Right lobe of liver (tissue), 4 donors: ENCODE measurements at regions not wholly inside any gene's neighbourhood (a gene's known extent, or its start where the extent isn't known, plus 50 kb on each side); places are given as distances from the start of the nearest gene placed in this dataset.

Experiments
- POLR2A ChIP-seq: fragments of 450-650 bp; IDR thresholded peaks from one replicate; pipeline ENCODE4 v1.6.1; 2017; ENCODE audit warnings: antibody characterized with exemption, mild to moderate bottlenecking
- TF ChIP-seq, protein P1 (sequence below), 4 donors: fragments of 200-600 bp in 3 of 4; fragments of 450-650 bp in 1 of 4; IDR thresholded peaks; one replicate each; pipeline versions ENCODE4 v1.5.1 to v1.8.0; 2016 to 2022; ENCODE audit warnings: antibody characterized with exemption in 4 of 4, mild to moderate bottlenecking in 2 of 4
- donor health status: DM: no; HTN: no; CAD: no.
- donor health status: DM: no; HTN: no; CAD: no.
- donor health status: DM: no; HTN: yes; CAD: no.

DNA sequence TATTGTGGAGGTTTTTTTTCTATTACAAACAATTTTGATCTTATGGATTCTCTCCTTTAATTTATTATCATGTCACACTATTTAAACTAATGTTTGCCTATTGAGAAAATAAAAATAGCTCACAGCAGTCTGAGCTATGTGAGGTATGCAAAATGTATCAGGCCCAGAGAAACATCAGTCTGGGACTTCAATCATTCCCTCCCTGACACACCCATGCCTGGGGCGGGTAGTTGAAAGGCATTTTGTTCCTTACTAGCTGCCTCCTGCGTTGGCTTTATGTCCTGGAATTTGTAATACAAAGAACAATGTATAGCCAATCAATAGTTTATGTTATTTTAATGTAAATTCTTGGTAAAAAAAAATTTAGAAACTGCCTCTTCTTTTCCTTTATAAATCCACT lies 403.3 kb downstream of the EPM2A start:
- no peak for TF ChIP-seq POLR2A
- TF ChIP-seq, protein P1, sequence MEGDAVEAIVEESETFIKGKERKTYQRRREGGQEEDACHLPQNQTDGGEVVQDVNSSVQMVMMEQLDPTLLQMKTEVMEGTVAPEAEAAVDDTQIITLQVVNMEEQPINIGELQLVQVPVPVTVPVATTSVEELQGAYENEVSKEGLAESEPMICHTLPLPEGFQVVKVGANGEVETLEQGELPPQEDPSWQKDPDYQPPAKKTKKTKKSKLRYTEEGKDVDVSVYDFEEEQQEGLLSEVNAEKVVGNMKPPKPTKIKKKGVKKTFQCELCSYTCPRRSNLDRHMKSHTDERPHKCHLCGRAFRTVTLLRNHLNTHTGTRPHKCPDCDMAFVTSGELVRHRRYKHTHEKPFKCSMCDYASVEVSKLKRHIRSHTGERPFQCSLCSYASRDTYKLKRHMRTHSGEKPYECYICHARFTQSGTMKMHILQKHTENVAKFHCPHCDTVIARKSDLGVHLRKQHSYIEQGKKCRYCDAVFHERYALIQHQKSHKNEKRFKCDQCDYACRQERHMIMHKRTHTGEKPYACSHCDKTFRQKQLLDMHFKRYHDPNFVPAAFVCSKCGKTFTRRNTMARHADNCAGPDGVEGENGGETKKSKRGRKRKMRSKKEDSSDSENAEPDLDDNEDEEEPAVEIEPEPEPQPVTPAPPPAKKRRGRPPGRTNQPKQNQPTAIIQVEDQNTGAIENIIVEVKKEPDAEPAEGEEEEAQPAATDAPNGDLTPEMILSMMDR (IDR thresholded peaks at IDR 0.05) = no peak
